Endothelial cell of umbilical vein (primary cell): ENCODE measurements at regions not wholly inside any gene's neighbourhood (a gene's known extent, or its start where the extent isn't known, plus 50 kb on each side); places are given as distances from the start of the nearest gene placed in this dataset.

Source experiments
- BruUV-seq: library from RNA; stranded (reverse); fragments of 400-500 nt; replicated peaks from 2 replicates; lab custom pipeline; 2021; lab: Mats Ljungman, UMichigan
- CTCF ChIA-PET: fragments of 300-600, 350-600 bp; sonication (Branson Sonifier 250); formaldehyde crosslinking; loops from one replicate; lab custom pipeline; 2021; ENCODE audit warnings: antibody characterized with exemption, inconsistent platforms; lab: Charles Lee
- POLR2A ChIA-PET: fragments of 300-600, 350-600 bp; sonication (Branson Sonifier 250); formaldehyde crosslinking; loops from one replicate; lab custom pipeline; 2021; ENCODE audit warnings: antibody characterized with exemption, inconsistent platforms; lab: Charles Lee
- DNase-seq: peaks from one replicate; pipeline ENCODE4 v3.0.0-alpha.2; 2011; ENCODE audit warnings: low read depth, low spot score
- FAIRE-seq: peaks from 2 replicates; lab custom pipeline; 2011; peaks lifted over from hg19 to GRCh38; lab: Jason Lieb, UNC
- H2AFZ ChIP-seq: 2 replicates; pipeline ENCODE4 v1.6.0; 2012; ENCODE audit warnings: low read depth, low read length, control low read depth, inconsistent platforms
- H3K27ac ChIP-seq: 2 replicates; pipeline ENCODE4 v1.5.1; 2011; ENCODE audit warnings: low read depth, mild to moderate bottlenecking, control low read depth, low read length, moderate library complexity; ENCODE audit not compliant: insufficient read depth
- H3K27me3 ChIP-seq, 2 experiments: 2 replicates each; pipeline versions ENCODE4 v1.6.0 to v1.6.1; 2011; ENCODE audit warnings: low read length in 2 of 2, mixed read lengths in 1 of 2; ENCODE audit not compliant: control insufficient read depth in 2 of 2, insufficient read depth in 2 of 2
- H3K36me3 ChIP-seq, 2 experiments: 2 replicates in 1 of 2; 3 replicates in 1 of 2; pipeline ENCODE4 v1.5.1; 2011; ENCODE audit warnings: low read length in 2 of 2, mild to moderate bottlenecking in 1 of 2, moderate library complexity in 1 of 2; ENCODE audit not compliant: control insufficient read depth in 2 of 2, insufficient read depth in 2 of 2; ENCODE audit errors: extremely low read depth in 1 of 2
- H3K4me1 ChIP-seq: 3 replicates; pipeline ENCODE4 v1.5.1; 2011; ENCODE audit warnings: mild to moderate bottlenecking, low read length; ENCODE audit not compliant: control insufficient read depth, insufficient read depth; ENCODE audit errors: extremely low read depth
- H3K4me2 ChIP-seq: 2 replicates; pipeline ENCODE4 v1.6.1; 2011; ENCODE audit warnings: low read length, control low read depth, mixed read lengths; ENCODE audit not compliant: insufficient read depth
- H3K4me3 ChIP-seq, 3 experiments: fragments of 200-600 bp in 1 of 3; sonication (generic), shearing (Covaris generic) in 1 of 3; replicated peaks in 1 of 3; 2 replicates each; pipeline ENCODE4 v1.5.1; 2011 to 2016; ENCODE audit warnings: control low read depth in 3 of 3, low read length in 3 of 3, mild to moderate bottlenecking in 2 of 3, inconsistent platforms in 1 of 3, low read depth in 1 of 3, moderate library complexity in 1 of 3; ENCODE audit not compliant: insufficient read depth in 1 of 3
- H3K79me2 ChIP-seq: 2 replicates; pipeline ENCODE4 v1.6.0; 2012; ENCODE audit warnings: low read length, inconsistent platforms; ENCODE audit not compliant: control insufficient read depth, insufficient read depth
- H3K9ac ChIP-seq: replicated peaks from 2 replicates; pipeline ENCODE3; 2011; ENCODE audit warnings: low read length, control low read depth; ENCODE audit not compliant: insufficient read depth; ENCODE audit errors: extremely low read depth
- H3K9me1 ChIP-seq: replicated peaks from 3 replicates; pipeline ENCODE4 v1.6.0; 2011; ENCODE audit warnings: mild to moderate bottlenecking, low read length; ENCODE audit not compliant: control insufficient read depth, insufficient read depth; ENCODE audit errors: extremely low read depth
- H3K9me3 ChIP-seq: replicated peaks from 2 replicates; pipeline ENCODE4 v1.5.1; 2012; ENCODE audit warnings: low read length, inconsistent platforms; ENCODE audit not compliant: control insufficient read depth, insufficient read depth
- H4K20me1 ChIP-seq: replicated peaks from 2 replicates; pipeline ENCODE3; 2011; ENCODE audit warnings: mild to moderate bottlenecking, low read length; ENCODE audit not compliant: control insufficient read depth, insufficient read depth; ENCODE audit errors: extremely low read depth
- CTCF ChIP-seq, 2 donors: IDR thresholded peaks; 1 replicate in 1 of 2; 2 replicates in 1 of 2; pipeline ENCODE4 v1.5.1; 2011; ENCODE audit warnings: low read length in 2 of 2, mild to moderate bottlenecking in 2 of 2, moderate library complexity in 2 of 2, control low read depth in 1 of 2, inconsistent platforms in 1 of 2, low read depth in 1 of 2; ENCODE audit not compliant: insufficient read depth in 1 of 2; ENCODE audit errors: extremely low read depth in 1 of 2
- EZH2 ChIP-seq: IDR thresholded peaks from 2 replicates; pipeline ENCODE4 v1.6.1; 2012; ENCODE audit warnings: borderline replicate concordance, low read depth, mild to moderate bottlenecking, moderate library complexity, low read length, inconsistent platforms; ENCODE audit not compliant: severe bottlenecking
- FOS ChIP-seq: IDR thresholded peaks from 2 replicates; pipeline ENCODE4 v1.6.1; 2011; ENCODE audit warnings: mild to moderate bottlenecking, low read length, moderate library complexity, borderline replicate concordance; ENCODE audit not compliant: insufficient read depth
- GATA2 ChIP-seq: IDR thresholded peaks from 2 replicates; pipeline ENCODE4 v1.7.0; 2011; ENCODE audit warnings: low read depth, mild to moderate bottlenecking, moderate library complexity, mixed read lengths, low read length; ENCODE audit not compliant: insufficient read length, insufficient read depth
- JUN ChIP-seq: IDR thresholded peaks from 2 replicates; pipeline ENCODE4 v1.6.1; 2011; ENCODE audit warnings: borderline replicate concordance, low read depth; ENCODE audit not compliant: insufficient read length, insufficient read depth
- MAX ChIP-seq: IDR thresholded peaks from 2 replicates; pipeline ENCODE4 v1.6.1; 2011; ENCODE audit not compliant: insufficient read depth, insufficient read length
- MYC ChIP-seq: IDR thresholded peaks from one replicate; pipeline ENCODE4 v1.6.1; 2011; ENCODE audit warnings: mild to moderate bottlenecking, low read depth, low read length
- POLR2A ChIP-seq: IDR thresholded peaks from 2 replicates; pipeline ENCODE4 v1.6.1; 2012; ENCODE audit warnings: low read depth, mild to moderate bottlenecking, control low read depth, low read length
- POLR2AphosphoS5 ChIP-seq: IDR thresholded peaks from 2 replicates; pipeline ENCODE4 v1.6.1; 2012; ENCODE audit warnings: low read depth, mild to moderate bottlenecking, control low read depth, low read length, moderate library complexity; ENCODE audit not compliant: insufficient read depth
- dilution Hi-C: fragments of 300-500 bp; cut with MboI; formaldehyde crosslinking; loops from one replicate; pipeline ENCODE4 v1.15.0; 2019; ENCODE audit warnings: low sequenced_read_pairs; ENCODE audit not compliant: extremely low pct_ligation_motif_present
- intact Hi-C: fragments of 100-400 bp; cut with micrococcal nuclease; formaldehyde crosslinking; loops from one replicate; pipeline ENCODE4 v1.10.0; 2022

- no peak for DNase-seq
- no peak for FAIRE-seq
- no TSS peak for BruUV-seq
- no peak overlapping the region for H3K9ac ChIP-seq
- no peaks in the 10 kb centered on the region for H3K9me1 ChIP-seq
- H3K27ac ChIP-seq, result no peak overlapping the region
- no peaks in the 10 kb centered on the region for H3K27me3 ChIP-seq
- no peaks in the 10 kb centered on the region for H3K9me3 ChIP-seq
- no peaks in the 10 kb centered on the region for H4K20me1 ChIP-seq
- dilution Hi-C loops (no loop called here), intact Hi-C loops (no loop called here)
- CTCF ChIA-PET, result no interaction called here
- H3K4me3 ChIP-seq, result no peak overlapping the region
- no peak overlapping the region for H3K4me2 ChIP-seq
- POLR2A ChIA-PET, result no interaction called here
- no peak for TF ChIP-seq MYC
- TF ChIP-seq EZH2, result no peak
- no peak for TF ChIP-seq POLR2A
- no peak for TF ChIP-seq JUN
- no peak for TF ChIP-seq CTCF (IDR thresholded peaks at IDR 0.05; ENCODE audit: extremely low read depth in 1 of 2, insufficient read depth in 1 of 2, low read depth in 1 of 2, low read length in 2 of 2)
- no peak for TF ChIP-seq MAX
- TF ChIP-seq POLR2AphosphoS5, result no peak
- TF ChIP-seq GATA2, result no peak
- no peak for TF ChIP-seq FOS
- no peaks in the 10 kb centered on the region for H3K79me2 ChIP-seq
- H2AFZ ChIP-seq, result no peak overlapping the region
- H3K36me3 ChIP-seq, result no peaks in the 10 kb centered on the region
- no peaks in the 10 kb centered on the region for H3K4me1 ChIP-seq
These were observed 152.5 kb upstream of the GYPC start for GRCh38 chr2:126503476-126503875.
